H1 (cell line): ENCODE measurements at regions not wholly inside any gene's neighbourhood (a gene's known extent, or its start where the extent isn't known, plus 50 kb on each side); places are given as distances from the start of the nearest gene placed in this dataset.
A peak's percentile ranks its signal among the peaks of the same experiment; 100 is the strongest.

Experiments
- ATF3 ChIP-seq: IDR thresholded peaks from 2 replicates; pipeline ENCODE4 v1.6.1; 2011; ENCODE audit warnings: low read depth, mild to moderate bottlenecking, low read length; ENCODE audit not compliant: insufficient read depth
- BACH1 ChIP-seq: IDR thresholded peaks from 2 replicates; pipeline ENCODE4 v1.6.1; 2012; ENCODE audit warnings: low read length, improper control_type of control experiment
- CHD7 ChIP-seq: fragments of 300-600 bp; sonication (generic); IDR thresholded peaks from 2 replicates; pipeline ENCODE4 v1.7.1; 2012; ENCODE audit warnings: low read length, moderate library complexity, mild to moderate bottlenecking, inconsistent platforms; ENCODE audit not compliant: insufficient replicate concordance
- MAX ChIP-seq: IDR thresholded peaks from 2 replicates; pipeline ENCODE4 v1.6.1; 2012; ENCODE audit warnings: inconsistent platforms
- NANOG ChIP-seq: IDR thresholded peaks from 2 replicates; pipeline ENCODE4 v1.6.1; 2011; ENCODE audit warnings: low read length, low read depth, mild to moderate bottlenecking, inconsistent platforms; ENCODE audit not compliant: insufficient read depth, poor library complexity, severe bottlenecking
- POU5F1 ChIP-seq: IDR thresholded peaks from 2 replicates; pipeline ENCODE4 v1.6.1; 2011; ENCODE audit warnings: low read depth, mild to moderate bottlenecking, low read length, moderate library complexity
- RBBP5 ChIP-seq: IDR thresholded peaks from 2 replicates; pipeline ENCODE4 v1.7.1; 2012; ENCODE audit warnings: low read depth, mild to moderate bottlenecking, inconsistent platforms, low read length, moderate library complexity, borderline replicate concordance
- SIN3A ChIP-seq, 2 experiments: IDR thresholded peaks in 1 of 2; conservative IDR thresholded peaks in 1 of 2; 2 replicates each; pipeline ENCODE4 v1.6.1; 2011 to 2012; ENCODE audit warnings: low read length in 2 of 2, improper control_type of control experiment in 1 of 2, low read depth in 1 of 2, mild to moderate bottlenecking in 1 of 2
- SP2 ChIP-seq: IDR thresholded peaks from 2 replicates; pipeline ENCODE4 v1.6.1; 2012; ENCODE audit warnings: mild to moderate bottlenecking, low read length, inconsistent platforms
- SUZ12 ChIP-seq: fragments of 200-600 bp; sonication (generic); IDR thresholded peaks from 2 replicates; pipeline ENCODE4 v1.6.1; 2012; ENCODE audit warnings: mild to moderate bottlenecking, inconsistent platforms, low read length, moderate library complexity, mixed read lengths
- YY1 ChIP-seq: IDR thresholded peaks from 2 replicates; pipeline ENCODE4 v1.6.1; 2011; ENCODE audit warnings: low read depth, mild to moderate bottlenecking, low read length

GRCh38 chr12:113747017-113747416, 219.1 kb downstream of the RBM19 start (continued):
- no peak for TF ChIP-seq CHD7
- TF ChIP-seq SUZ12 = no peak
- TF ChIP-seq RBBP5 = no peak
- no peak for TF ChIP-seq YY1
- no peak for TF ChIP-seq POU5F1
- TF ChIP-seq MAX = peak; percentile 98
- no peak for TF ChIP-seq BACH1
- no peak for TF ChIP-seq SIN3A (conservative IDR thresholded peaks at IDR 0.05 in 1 of 2, IDR thresholded peaks at IDR 0.05 in 1 of 2; ENCODE audit: low read depth in 1 of 2, low read length in 2 of 2)
- TF ChIP-seq NANOG = no peak
- no peak for TF ChIP-seq SP2
- peak; percentile 92 for TF ChIP-seq ATF3
